Neural cell (in vitro differentiated cells): ENCODE measurements at regions not wholly inside any gene's neighbourhood (a gene's known extent, or its start where the extent isn't known, plus 50 kb on each side); places are given as distances from the start of the nearest gene placed in this dataset.

Source experiments
- EP300 ChIP-seq: fragments of 450-650 bp; conservative IDR thresholded peaks from 2 replicates; pipeline ENCODE4 v1.6.1; 2014; ENCODE audit warnings: antibody characterized with exemption, mild to moderate bottlenecking, moderate library complexity; ENCODE audit not compliant: poor library complexity, severe bottlenecking
- POLR2AphosphoS5 ChIP-seq: IDR thresholded peaks from 2 replicates; pipeline ENCODE4 v1.6.1; 2012
- SMC3 ChIP-seq: fragments of 450-650 bp; conservative IDR thresholded peaks from 2 replicates; pipeline ENCODE4 v1.6.1; 2014; ENCODE audit warnings: antibody characterized with exemption, mild to moderate bottlenecking, moderate library complexity; ENCODE audit not compliant: poor library complexity
- TAF1 ChIP-seq: IDR thresholded peaks from 2 replicates; pipeline ENCODE4 v1.6.1; 2012; ENCODE audit warnings: low read depth
- TF ChIP-seq, protein P1 (sequence below): fragments of 450-650 bp; IDR thresholded peaks from 2 replicates; pipeline ENCODE4 v1.5.1; 2014; ENCODE audit warnings: antibody characterized with exemption, mild to moderate bottlenecking, moderate library complexity; ENCODE audit not compliant: poor library complexity, severe bottlenecking
- TF ChIP-seq, protein P2 (sequence below): IDR thresholded peaks from 2 replicates; pipeline ENCODE4 v1.6.1; 2012; ENCODE audit warnings: borderline replicate concordance

GRCh38 chr10:91690996-91691676, 58.3 kb upstream of the PPP1R3C start:
- TF ChIP-seq, protein P1, sequence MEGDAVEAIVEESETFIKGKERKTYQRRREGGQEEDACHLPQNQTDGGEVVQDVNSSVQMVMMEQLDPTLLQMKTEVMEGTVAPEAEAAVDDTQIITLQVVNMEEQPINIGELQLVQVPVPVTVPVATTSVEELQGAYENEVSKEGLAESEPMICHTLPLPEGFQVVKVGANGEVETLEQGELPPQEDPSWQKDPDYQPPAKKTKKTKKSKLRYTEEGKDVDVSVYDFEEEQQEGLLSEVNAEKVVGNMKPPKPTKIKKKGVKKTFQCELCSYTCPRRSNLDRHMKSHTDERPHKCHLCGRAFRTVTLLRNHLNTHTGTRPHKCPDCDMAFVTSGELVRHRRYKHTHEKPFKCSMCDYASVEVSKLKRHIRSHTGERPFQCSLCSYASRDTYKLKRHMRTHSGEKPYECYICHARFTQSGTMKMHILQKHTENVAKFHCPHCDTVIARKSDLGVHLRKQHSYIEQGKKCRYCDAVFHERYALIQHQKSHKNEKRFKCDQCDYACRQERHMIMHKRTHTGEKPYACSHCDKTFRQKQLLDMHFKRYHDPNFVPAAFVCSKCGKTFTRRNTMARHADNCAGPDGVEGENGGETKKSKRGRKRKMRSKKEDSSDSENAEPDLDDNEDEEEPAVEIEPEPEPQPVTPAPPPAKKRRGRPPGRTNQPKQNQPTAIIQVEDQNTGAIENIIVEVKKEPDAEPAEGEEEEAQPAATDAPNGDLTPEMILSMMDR = no peak
- TF ChIP-seq SMC3 (no peak), EP300 (no peak), POLR2AphosphoS5 (no peak), TAF1 (no peak)
- TF ChIP-seq, protein P2, sequence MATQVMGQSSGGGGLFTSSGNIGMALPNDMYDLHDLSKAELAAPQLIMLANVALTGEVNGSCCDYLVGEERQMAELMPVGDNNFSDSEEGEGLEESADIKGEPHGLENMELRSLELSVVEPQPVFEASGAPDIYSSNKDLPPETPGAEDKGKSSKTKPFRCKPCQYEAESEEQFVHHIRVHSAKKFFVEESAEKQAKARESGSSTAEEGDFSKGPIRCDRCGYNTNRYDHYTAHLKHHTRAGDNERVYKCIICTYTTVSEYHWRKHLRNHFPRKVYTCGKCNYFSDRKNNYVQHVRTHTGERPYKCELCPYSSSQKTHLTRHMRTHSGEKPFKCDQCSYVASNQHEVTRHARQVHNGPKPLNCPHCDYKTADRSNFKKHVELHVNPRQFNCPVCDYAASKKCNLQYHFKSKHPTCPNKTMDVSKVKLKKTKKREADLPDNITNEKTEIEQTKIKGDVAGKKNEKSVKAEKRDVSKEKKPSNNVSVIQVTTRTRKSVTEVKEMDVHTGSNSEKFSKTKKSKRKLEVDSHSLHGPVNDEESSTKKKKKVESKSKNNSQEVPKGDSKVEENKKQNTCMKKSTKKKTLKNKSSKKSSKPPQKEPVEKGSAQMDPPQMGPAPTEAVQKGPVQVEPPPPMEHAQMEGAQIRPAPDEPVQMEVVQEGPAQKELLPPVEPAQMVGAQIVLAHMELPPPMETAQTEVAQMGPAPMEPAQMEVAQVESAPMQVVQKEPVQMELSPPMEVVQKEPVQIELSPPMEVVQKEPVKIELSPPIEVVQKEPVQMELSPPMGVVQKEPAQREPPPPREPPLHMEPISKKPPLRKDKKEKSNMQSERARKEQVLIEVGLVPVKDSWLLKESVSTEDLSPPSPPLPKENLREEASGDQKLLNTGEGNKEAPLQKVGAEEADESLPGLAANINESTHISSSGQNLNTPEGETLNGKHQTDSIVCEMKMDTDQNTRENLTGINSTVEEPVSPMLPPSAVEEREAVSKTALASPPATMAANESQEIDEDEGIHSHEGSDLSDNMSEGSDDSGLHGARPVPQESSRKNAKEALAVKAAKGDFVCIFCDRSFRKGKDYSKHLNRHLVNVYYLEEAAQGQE = no peak
